ENCODE measurements at regions not wholly inside any gene's neighbourhood (a gene's known extent, or its start where the extent isn't known, plus 50 kb on each side); places are given as distances from the start of the nearest gene placed in this dataset.
A peak's percentile ranks its signal among the peaks of the same experiment; 100 is the strongest.

GRCh38 chr15:93238641-93239040 lies 149.6 kb upstream of the RGMA start:
- Histone ChIP-seq H3K27ac (ENCODE audit: low read depth, low read length) (no peak overlapping the region), H2BK5ac (ENCODE audit: low read depth, low read length, poor library complexity) (no peak overlapping the region), H2AK5ac (ENCODE audit: low read length) (no peak overlapping the region), H3K14ac (ENCODE audit: low read length) (no peak overlapping the region), H3K79me2 (ENCODE audit: control insufficient read depth, insufficient read depth, low read length, poor library complexity) (no peaks in the 10 kb centered on the region), H2AFZ (ENCODE audit: insufficient read depth, low read length, poor library complexity) (no peak overlapping the region), H3K18ac (ENCODE audit: low read length) (no peak overlapping the region), H4K12ac (ENCODE audit: low read depth, low read length) (no peak overlapping the region), H3K4ac (ENCODE audit: low read depth, low read length) (no peak overlapping the region), H3K4me3 (ENCODE audit: low read depth, low read length) (no peak overlapping the region), H3K27me3 (ENCODE audit: insufficient read depth, low read length) (no peaks in the 10 kb centered on the region), H3K9ac (ENCODE audit: low read length) (no peak overlapping the region), H2BK120ac (ENCODE audit: insufficient read depth, low read length, poor library complexity) (no peak overlapping the region), H4K8ac (ENCODE audit: low read depth, low read length) (no peak overlapping the region), H3K4me1 (ENCODE audit: control insufficient read depth in 1 of 2, insufficient read depth in 2 of 2, low read length in 2 of 2) (peaks cover 2 to 4% of the 10 kb centered on the region in 2 experiments), H3K9me3 (ENCODE audit: insufficient read depth, low read depth, low read length) (no peaks in the 10 kb centered on the region), H3K79me1 (ENCODE audit: low read length) (no peaks in the 10 kb centered on the region), H3K4me2 (ENCODE audit: low read length) (no peak overlapping the region), H4K91ac (ENCODE audit: low read depth, low read length) (no peak overlapping the region), H3K23ac (ENCODE audit: low read length) (no peak overlapping the region), H2BK12ac (ENCODE audit: low read length) (no peak overlapping the region), H3K36me3 (ENCODE audit: control insufficient read depth in 1 of 2, insufficient read depth in 2 of 2, low read length in 2 of 2) (no peaks in the 10 kb centered on the region)
- WGBS (ENCODE audit: extremely low coverage, insufficient coverage, insufficient read length) = no CpG with 5 or more reads among the region's 8 CpGs
- DNase-seq = no peak

DNA sequence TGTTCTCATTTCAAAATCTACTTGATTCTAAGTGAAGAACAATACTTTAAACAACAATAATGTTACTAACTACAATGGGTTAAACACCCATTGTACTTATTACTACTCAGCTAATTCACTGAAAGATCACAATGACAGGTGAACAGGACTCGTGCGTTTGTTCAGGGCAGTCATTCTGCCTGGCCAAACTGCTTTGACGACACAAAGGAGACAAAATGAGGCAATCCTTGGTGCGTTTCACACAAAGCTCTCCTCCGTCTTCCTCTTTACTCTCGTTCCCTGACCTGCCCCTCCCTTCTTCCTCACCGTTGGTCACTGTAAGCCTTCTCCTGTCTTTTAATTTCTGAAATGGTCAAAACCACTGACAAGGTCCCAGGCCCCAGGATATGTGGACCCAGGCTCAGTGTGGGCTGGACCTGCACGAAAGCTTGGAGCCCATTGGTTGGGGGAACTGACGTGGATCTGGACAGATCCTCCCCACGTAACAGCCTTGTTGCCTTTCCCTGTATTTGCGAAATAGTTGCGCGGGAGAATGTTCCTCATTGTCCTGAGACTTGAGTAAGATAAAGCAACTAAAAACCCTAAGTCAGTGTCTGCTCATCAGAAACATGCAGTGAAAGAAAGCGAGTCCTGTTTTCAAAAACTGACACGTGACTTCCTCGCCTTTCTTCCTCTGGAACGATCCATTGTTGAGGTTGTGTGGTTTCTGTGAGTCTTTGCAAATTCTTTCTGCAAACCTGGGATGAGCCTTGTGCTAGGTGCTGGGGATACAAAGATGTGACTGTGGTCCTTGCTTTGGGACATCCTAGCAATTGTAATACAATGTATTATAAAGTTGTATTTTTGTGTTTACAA lies 147.1 kb upstream of the RGMA start:
- Histone ChIP-seq H4K91ac (ENCODE audit: low read depth, low read length) (no peak overlapping the region), H3K4ac (ENCODE audit: low read depth, low read length) (no peak overlapping the region), H2BK12ac (ENCODE audit: low read length) (no peak overlapping the region), H3K4me1 (ENCODE audit: control insufficient read depth in 1 of 2, insufficient read depth in 2 of 2, low read length in 2 of 2) (no peaks in the 10 kb centered on the region), H3K4me3 (ENCODE audit: low read depth, low read length) (peak overlapping the region; percentile 30), H2AK5ac (ENCODE audit: low read length) (no peak overlapping the region), H4K12ac (ENCODE audit: low read depth, low read length) (no peak overlapping the region), H3K4me2 (ENCODE audit: low read length) (no peak overlapping the region), H3K23ac (ENCODE audit: low read length) (no peak overlapping the region), H2BK5ac (ENCODE audit: low read depth, low read length, poor library complexity) (no peak overlapping the region), H3K79me1 (ENCODE audit: low read length) (no peaks in the 10 kb centered on the region), H3K79me2 (ENCODE audit: control insufficient read depth, insufficient read depth, low read length, poor library complexity) (no peaks in the 10 kb centered on the region), H3K36me3 (ENCODE audit: control insufficient read depth in 1 of 2, insufficient read depth in 2 of 2, low read length in 2 of 2) (no peaks in the 10 kb centered on the region), H3K27ac (ENCODE audit: low read depth, low read length) (no peak overlapping the region), H4K8ac (ENCODE audit: low read depth, low read length) (no peak overlapping the region), H3K9me3 (ENCODE audit: insufficient read depth, low read depth, low read length) (no peaks in the 10 kb centered on the region), H3K18ac (ENCODE audit: low read length) (no peak overlapping the region), H3K27me3 (ENCODE audit: insufficient read depth, low read length) (no peaks in the 10 kb centered on the region), H3K14ac (ENCODE audit: low read length) (no peak overlapping the region), H3K9ac (ENCODE audit: low read length) (no peak overlapping the region), H2BK120ac (ENCODE audit: insufficient read depth, low read length, poor library complexity) (no peak overlapping the region), H2AFZ (ENCODE audit: insufficient read depth, low read length, poor library complexity) (no peak overlapping the region)
- peak; percentile 90 to 93 for DNase-seq
- no CpG with 5 or more reads among the region's 17 CpGs for WGBS (ENCODE audit: extremely low coverage, insufficient coverage, insufficient read length)

DNA sequence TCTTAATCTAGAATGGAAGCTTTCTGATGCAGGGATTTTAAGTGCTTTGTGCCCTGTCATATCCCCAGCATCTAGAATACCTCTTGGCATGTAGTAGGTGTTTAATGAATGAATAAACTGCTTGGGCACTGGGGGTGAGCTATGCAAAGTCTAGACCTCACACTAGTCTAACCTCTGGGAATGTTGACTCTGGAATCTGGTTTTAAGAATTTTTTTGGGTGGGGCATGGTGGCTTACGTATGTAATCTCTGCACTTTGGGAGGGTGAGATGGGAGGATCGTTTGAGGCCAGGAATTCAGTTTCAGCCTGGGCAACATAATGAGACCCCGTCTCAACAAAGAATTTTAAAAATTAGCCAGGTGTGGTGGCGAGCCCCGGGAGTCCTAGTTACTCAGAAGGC lies 146.3 kb upstream of the RGMA start:
- no peak overlapping the region for H2BK5ac ChIP-seq (ENCODE audit: low read depth, low read length, poor library complexity)
- H2AK5ac ChIP-seq (ENCODE audit: low read length) = no peak overlapping the region
- no peak overlapping the region for H4K91ac ChIP-seq (ENCODE audit: low read depth, low read length)
- H4K8ac ChIP-seq (ENCODE audit: low read depth, low read length) = no peak overlapping the region
- H2BK120ac ChIP-seq (ENCODE audit: insufficient read depth, low read length, poor library complexity) = no peak overlapping the region
- H3K27ac ChIP-seq (ENCODE audit: low read depth, low read length) = no peak overlapping the region
- no peak overlapping the region for H3K4me3 ChIP-seq (ENCODE audit: low read depth, low read length)
- H2AFZ ChIP-seq (ENCODE audit: insufficient read depth, low read length, poor library complexity) = no peak overlapping the region
- no peak overlapping the region for H3K23ac ChIP-seq (ENCODE audit: low read length)
- H3K4ac ChIP-seq (ENCODE audit: low read depth, low read length) = no peak overlapping the region
- no peak overlapping the region for H4K12ac ChIP-seq (ENCODE audit: low read depth, low read length)
- no peaks in the 10 kb centered on the region for H3K79me1 ChIP-seq (ENCODE audit: low read length)
- no CpG with 5 or more reads among the region's 5 CpGs for WGBS (ENCODE audit: extremely low coverage, insufficient coverage, insufficient read length)
- peak; percentile 91 to 98 for DNase-seq
- no peak overlapping the region for H3K9ac ChIP-seq (ENCODE audit: low read length)
- H3K14ac ChIP-seq (ENCODE audit: low read length) = no peak overlapping the region
- no peak overlapping the region for H3K18ac ChIP-seq (ENCODE audit: low read length)
- H2BK12ac ChIP-seq (ENCODE audit: low read length) = no peak overlapping the region
- no peaks in the 10 kb centered on the region for H3K9me3 ChIP-seq (ENCODE audit: insufficient read depth, low read depth, low read length)
- H3K36me3 ChIP-seq (ENCODE audit: control insufficient read depth in 1 of 2, insufficient read depth in 2 of 2, low read length in 2 of 2) = no peaks in the 10 kb centered on the region
- H3K4me2 ChIP-seq (ENCODE audit: low read length) = no peak overlapping the region
- H3K4me1 ChIP-seq (ENCODE audit: control insufficient read depth in 1 of 2, insufficient read depth in 2 of 2, low read length in 2 of 2) = no peaks in the 10 kb centered on the region
- H3K79me2 ChIP-seq (ENCODE audit: control insufficient read depth, insufficient read depth, low read length, poor library complexity) = no peaks in the 10 kb centered on the region
- no peaks in the 10 kb centered on the region for H3K27me3 ChIP-seq (ENCODE audit: insufficient read depth, low read length)

DNA sequence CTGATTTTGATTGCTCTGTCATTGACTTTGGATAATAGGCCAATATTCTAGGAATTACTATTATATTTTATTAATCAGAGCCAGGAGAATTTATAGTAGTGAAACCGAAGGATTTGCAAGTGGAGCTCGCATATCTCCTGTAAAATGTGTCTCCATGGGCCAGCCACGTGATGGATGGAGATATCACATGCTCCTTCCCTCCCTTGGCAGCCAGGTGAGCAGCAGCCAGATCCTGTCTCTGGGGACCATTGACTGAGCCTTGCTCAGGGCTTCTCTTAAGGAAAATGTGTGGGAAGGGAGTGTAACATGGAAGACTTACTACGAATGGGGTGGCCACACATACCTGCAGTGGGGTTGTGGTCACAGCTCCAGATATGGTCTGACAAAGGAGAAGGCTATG lies 144.7 kb upstream of the RGMA start:
- Histone ChIP-seq H4K91ac (ENCODE audit: low read depth, low read length) (no peak overlapping the region), H4K8ac (ENCODE audit: low read depth, low read length) (no peak overlapping the region), H3K27me3 (ENCODE audit: insufficient read depth, low read length) (no peaks in the 10 kb centered on the region), H3K4me1 (ENCODE audit: control insufficient read depth in 1 of 2, insufficient read depth in 2 of 2, low read length in 2 of 2) (no peaks in the 10 kb centered on the region), H3K4me2 (ENCODE audit: low read length) (no peak overlapping the region), H2BK12ac (ENCODE audit: low read length) (no peak overlapping the region), H3K4me3 (ENCODE audit: low read depth, low read length) (no peak overlapping the region), H3K23ac (ENCODE audit: low read length) (no peak overlapping the region), H3K79me2 (ENCODE audit: control insufficient read depth, insufficient read depth, low read length, poor library complexity) (no peaks in the 10 kb centered on the region), H3K18ac (ENCODE audit: low read length) (no peak overlapping the region), H3K36me3 (ENCODE audit: control insufficient read depth in 1 of 2, insufficient read depth in 2 of 2, low read length in 2 of 2) (no peaks in the 10 kb centered on the region), H3K27ac (ENCODE audit: low read depth, low read length) (no peak overlapping the region), H2AK5ac (ENCODE audit: low read length) (no peak overlapping the region), H2AFZ (ENCODE audit: insufficient read depth, low read length, poor library complexity) (no peak overlapping the region), H4K12ac (ENCODE audit: low read depth, low read length) (no peak overlapping the region), H2BK5ac (ENCODE audit: low read depth, low read length, poor library complexity) (no peak overlapping the region), H3K9ac (ENCODE audit: low read length) (no peak overlapping the region), H3K14ac (ENCODE audit: low read length) (no peak overlapping the region), H3K79me1 (ENCODE audit: low read length) (no peaks in the 10 kb centered on the region), H2BK120ac (ENCODE audit: insufficient read depth, low read length, poor library complexity) (no peak overlapping the region), H3K9me3 (ENCODE audit: insufficient read depth, low read depth, low read length) (no peaks in the 10 kb centered on the region), H3K4ac (ENCODE audit: low read depth, low read length) (no peak overlapping the region)
- peak in 1 of 2 donors; percentile 49 for DNase-seq
- no CpG with 5 or more reads among the region's 4 CpGs for WGBS (ENCODE audit: extremely low coverage, insufficient coverage, insufficient read length)

Measured in trophoblast cell (in vitro differentiated cells and primary cell).